ENCODE measurements at regions not wholly inside any gene's neighbourhood (a gene's known extent, or its start where the extent isn't known, plus 50 kb on each side); places are given as distances from the start of the nearest gene placed in this dataset.

GRCh38 chr2:62447411-62447810 is 58.6 kb downstream of the TMEM17 start:
- ChIA-PET POLR2A (no interaction called here), CTCF (interaction anchor here (2.8 kb wide), 1 partner anchor 10 kb away, joined by 15 read pairs; no protein-coding TSS in a partner anchor)
- Mint-ChIP-seq H3K27ac (no peak overlapping the region), H3K4me3 (no peak overlapping the region), H3K9me3 (no peaks in the 10 kb centered on the region), H3K4me1 (ENCODE audit: low read depth) (no peaks in the 10 kb centered on the region), H3K36me3 (ENCODE audit: low read depth) (no peaks in the 10 kb centered on the region), H3K27me3 (no peaks in the 10 kb centered on the region)
- intact Hi-C loops (cut with micrococcal nuclease) = no loop called here
- DNase-seq (no peak), ATAC-seq (no peak)
- TF ChIP-seq CTCF (IDR thresholded peaks at IDR 0.05) = no peak

DNA sequence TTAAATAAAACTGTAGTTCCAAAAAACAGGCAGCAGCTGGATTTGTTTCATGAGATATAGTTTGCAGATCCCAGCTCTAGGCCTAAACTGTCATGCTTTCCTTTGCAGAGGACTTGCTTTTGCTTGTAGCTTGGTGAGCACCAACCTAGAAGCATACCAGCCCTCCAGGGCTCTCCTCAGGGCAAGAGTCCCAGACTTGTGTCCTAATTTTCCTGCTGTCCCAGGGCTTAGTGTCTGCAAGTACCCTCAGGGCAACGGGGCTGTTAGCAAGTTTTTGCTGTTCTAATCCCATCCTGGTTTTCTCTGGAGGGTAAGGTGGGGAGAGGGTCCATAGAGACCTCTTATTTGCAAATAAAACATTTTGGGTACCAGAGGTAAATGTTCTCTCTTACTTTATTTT is 59.5 kb downstream of the TMEM17 start:
- no peak for DNase-seq
- Mint-ChIP-seq H3K36me3 (ENCODE audit: low read depth) (no peaks in the 10 kb centered on the region), H3K27ac (no peak overlapping the region), H3K4me3 (no peak overlapping the region), H3K4me1 (ENCODE audit: low read depth) (no peaks in the 10 kb centered on the region), H3K9me3 (no peaks in the 10 kb centered on the region), H3K27me3 (no peaks in the 10 kb centered on the region)
- ATAC-seq = no peak
- ChIA-PET POLR2A (no interaction called here), CTCF (interaction anchor here (2.8 kb wide), 1 partner anchor 11 kb away, joined by 15 read pairs; no protein-coding TSS in a partner anchor)
- no peak for TF ChIP-seq CTCF (IDR thresholded peaks at IDR 0.05)
- intact Hi-C loops (cut with micrococcal nuclease) = no loop called here

DNA sequence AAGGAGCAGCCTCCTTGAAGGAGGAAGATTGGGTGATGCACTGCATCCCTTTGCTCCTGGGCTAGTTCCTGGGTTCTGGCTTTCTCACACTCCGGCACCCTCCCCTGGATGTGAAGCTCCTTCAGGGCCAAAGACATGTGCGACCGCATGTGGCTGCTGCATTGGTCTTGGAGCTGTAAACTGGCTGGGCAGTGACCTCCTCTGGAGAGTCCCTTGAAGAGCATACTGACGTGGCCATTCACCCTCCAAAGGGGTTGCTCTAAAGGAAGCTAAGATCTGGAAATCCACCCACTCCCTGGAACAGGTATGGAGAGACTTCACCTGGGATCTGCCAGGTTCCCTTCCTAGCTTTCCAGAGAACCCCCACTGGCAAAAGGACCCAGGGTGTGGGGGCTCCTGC is 62.1 kb downstream of the TMEM17 start:
- Mint-ChIP-seq H3K4me1 (ENCODE audit: low read depth) (no peaks in the 10 kb centered on the region), H3K4me3 (no peak overlapping the region), H3K36me3 (ENCODE audit: low read depth) (no peaks in the 10 kb centered on the region), H3K27me3 (no peaks in the 10 kb centered on the region), H3K9me3 (no peaks in the 10 kb centered on the region), H3K27ac (no peak overlapping the region)
- no peak for TF ChIP-seq CTCF (IDR thresholded peaks at IDR 0.05)
- no peak for DNase-seq
- intact Hi-C loops (cut with micrococcal nuclease) = no loop called here
- ChIA-PET POLR2A (no interaction called here), CTCF (interaction anchor here (0.8 to 4.1 kb wide), 3 partner anchors 10 to 448 kb away, joined by 3 to 19 read pairs (median 5); no protein-coding TSS in a partner anchor)
- no peak for ATAC-seq

DNA sequence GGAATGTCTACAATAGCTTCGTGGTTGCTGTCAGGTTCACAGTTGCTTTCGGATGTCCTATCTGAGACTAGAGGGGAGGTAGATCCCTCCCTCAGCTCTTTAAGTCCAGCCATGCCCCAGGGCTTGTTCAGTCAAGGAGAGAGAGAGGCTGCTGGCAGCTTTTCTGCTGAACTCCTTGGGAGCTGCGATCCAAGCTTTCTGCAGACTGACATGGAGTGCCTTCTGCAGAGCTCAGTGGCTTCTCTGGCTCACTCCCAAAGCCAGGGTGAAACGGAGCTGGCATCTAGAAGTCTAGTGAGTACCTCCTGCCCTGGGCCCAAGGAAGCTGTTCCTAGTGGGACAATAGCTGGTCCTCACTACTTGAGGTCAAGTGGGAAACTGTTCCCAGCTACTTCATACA is 62.5 kb downstream of the TMEM17 start:
- intact Hi-C loops (cut with micrococcal nuclease) = no loop called here
- no peak for TF ChIP-seq CTCF (IDR thresholded peaks at IDR 0.05)
- H3K9me3 Mint-ChIP-seq = no peaks in the 10 kb centered on the region
- H3K36me3 Mint-ChIP-seq (ENCODE audit: low read depth) = no peaks in the 10 kb centered on the region
- H3K4me3 Mint-ChIP-seq = no peak overlapping the region
- DNase-seq = no peak
- POLR2A ChIA-PET = no interaction called here
- CTCF ChIA-PET = interaction anchor here (0.8 to 4.1 kb wide), 4 partner anchors 10 to 525 kb away, joined by 3 to 19 read pairs (median 4); no protein-coding TSS in a partner anchor
- H3K27ac Mint-ChIP-seq = no peak overlapping the region
- no peak for ATAC-seq
- no peaks in the 10 kb centered on the region for H3K4me1 Mint-ChIP-seq (ENCODE audit: low read depth)
- H3K27me3 Mint-ChIP-seq = no peaks in the 10 kb centered on the region

GRCh38 chr2:62441824-62442223 is 64.2 kb downstream of the TMEM17 start:
- ATAC-seq (no peak), DNase-seq (no peak)
- TF ChIP-seq CTCF (IDR thresholded peaks at IDR 0.05) = no peak
- H3K9me3 Mint-ChIP-seq = no peaks in the 10 kb centered on the region
- intact Hi-C loops (cut with micrococcal nuclease) = no loop called here
- no peaks in the 10 kb centered on the region for H3K4me1 Mint-ChIP-seq (ENCODE audit: low read depth)
- H3K27ac Mint-ChIP-seq = no peak overlapping the region
- H3K27me3 Mint-ChIP-seq = no peaks in the 10 kb centered on the region
- CTCF ChIA-PET = interaction anchor here (1.3 to 4.1 kb wide), 2 partner anchors 15 to 334 kb away, joined by 4 to 19 read pairs; no protein-coding TSS in a partner anchor
- H3K36me3 Mint-ChIP-seq (ENCODE audit: low read depth) = no peaks in the 10 kb centered on the region
- POLR2A ChIA-PET = no interaction called here
- H3K4me3 Mint-ChIP-seq = no peak overlapping the region
